K562 (cell line): ENCODE measurements at regions not wholly inside any gene's neighbourhood (a gene's known extent, or its start where the extent isn't known, plus 50 kb on each side); places are given as distances from the start of the nearest gene placed in this dataset.

Source experiments
- ATF3 ChIP-seq, 2 experiments: fragments of 450-650 bp in 1 of 2; sonication (generic) in 1 of 2; formaldehyde crosslinking in 1 of 2; IDR thresholded peaks in 1 of 2; conservative IDR thresholded peaks in 1 of 2; 2 replicates each; pipeline versions ENCODE4 v1.6.1 to v1.8.1; 2016 to 2023; ENCODE audit warnings: mild to moderate bottlenecking in 2 of 2, moderate library complexity in 2 of 2, inconsistent platforms in 1 of 2, missing genetic modification reagents in 1 of 2
- BRF2 ChIP-seq: IDR thresholded peaks from 3 replicates; pipeline ENCODE4 v1.6.1; 2011; ENCODE audit warnings: borderline replicate concordance, mild to moderate bottlenecking; ENCODE audit not compliant: insufficient read length, insufficient read depth
- CBX8 ChIP-seq: fragments of 200-600 bp; sonication (generic); IDR thresholded peaks from 2 replicates; pipeline ENCODE4 v1.6.1; 2012; ENCODE audit warnings: borderline replicate concordance, mixed run types, low read depth, mild to moderate bottlenecking, moderate library complexity, mixed read lengths, low read length, control low read depth, inconsistent platforms; ENCODE audit not compliant: poor library complexity, severe bottlenecking; ENCODE audit errors: extremely low read depth
- CTCF ChIP-seq, 3 experiments: IDR thresholded peaks in 2 of 3; conservative IDR thresholded peaks in 1 of 3; 2 replicates each; pipeline ENCODE4 v1.5.1; 2011 to 2012; ENCODE audit warnings: low read length in 3 of 3, mild to moderate bottlenecking in 3 of 3, control low read depth in 2 of 3, improper control_type of control experiment in 1 of 3, inconsistent platforms in 1 of 3, low read depth in 1 of 3, mixed read lengths in 1 of 3, moderate library complexity in 1 of 3; ENCODE audit not compliant: insufficient read depth in 2 of 3
- KAT7 ChIP-seq: sonication (generic); formaldehyde crosslinking; IDR thresholded peaks from 2 replicates; pipeline ENCODE4 v1.8.0; 2022; ENCODE audit warnings: missing genetic modification reagents, mild to moderate bottlenecking, borderline replicate concordance
- NFIC ChIP-seq: fragments of 450-650 bp; IDR thresholded peaks from 2 replicates; pipeline ENCODE4 v1.6.1; 2017; ENCODE audit warnings: mild to moderate bottlenecking, inconsistent platforms
- RCOR1 ChIP-seq, 2 experiments: IDR thresholded peaks; 2 replicates each; pipeline ENCODE4 v1.6.1; 2012; ENCODE audit warnings: low read depth in 2 of 2, low read length in 2 of 2, borderline replicate concordance in 1 of 2, improper control_type of control experiment in 1 of 2
- RFX5 ChIP-seq: IDR thresholded peaks from 2 replicates; pipeline ENCODE4 v1.6.1; 2011; ENCODE audit warnings: low read depth, mild to moderate bottlenecking, improper control_type of control experiment, low read length
- SPI1 ChIP-seq: IDR thresholded peaks from 2 replicates; pipeline ENCODE4 v1.6.1; 2011; ENCODE audit warnings: low read depth, low read length, control low read depth, borderline replicate concordance
- TCF7 ChIP-seq: sonication (generic); IDR thresholded peaks from 2 replicates; pipeline ENCODE4 v1.6.1; 2016; ENCODE audit warnings: antibody characterized with exemption, borderline replicate concordance
- ZNF232 ChIP-seq: sonication (generic); formaldehyde crosslinking; IDR thresholded peaks from 2 replicates; pipeline ENCODE4 v1.8.0; 2022; ENCODE audit warnings: mild to moderate bottlenecking, missing genetic modification reagents

GRCh38 chr2:45328264-45328870, 282.7 kb downstream of the SRBD1 start:
- TF ChIP-seq BRF2: no peak
- no peak for TF ChIP-seq NFIC
- no peak for TF ChIP-seq RCOR1 (IDR thresholded peaks at IDR 0.05; ENCODE audit: borderline replicate concordance in 1 of 2, low read depth in 2 of 2, low read length in 2 of 2)
- TF ChIP-seq RFX5: no peak
- no peak for TF ChIP-seq KAT7 (CRISPR knock-in tag)
- no peak for TF ChIP-seq CTCF (IDR thresholded peaks at IDR 0.05 in 2 of 3, conservative IDR thresholded peaks at IDR 0.05 in 1 of 3; ENCODE audit: insufficient read depth in 2 of 3, low read depth in 1 of 3, low read length in 3 of 3)
- TF ChIP-seq SPI1: no peak
- TF ChIP-seq CBX8: no peak
- TF ChIP-seq ZNF232 (CRISPR knock-in tag): no peak
- TF ChIP-seq ATF3 (IDR thresholded peaks at IDR 0.05): no peak
- no peak for TF ChIP-seq ATF3 (CRISPR knock-in tag; conservative IDR thresholded peaks at IDR 0.05)
- TF ChIP-seq TCF7: no peak
